ENCODE measurements at regions not wholly inside any gene's neighbourhood (a gene's known extent, or its start where the extent isn't known, plus 50 kb on each side); places are given as distances from the start of the nearest gene placed in this dataset.

DNA sequence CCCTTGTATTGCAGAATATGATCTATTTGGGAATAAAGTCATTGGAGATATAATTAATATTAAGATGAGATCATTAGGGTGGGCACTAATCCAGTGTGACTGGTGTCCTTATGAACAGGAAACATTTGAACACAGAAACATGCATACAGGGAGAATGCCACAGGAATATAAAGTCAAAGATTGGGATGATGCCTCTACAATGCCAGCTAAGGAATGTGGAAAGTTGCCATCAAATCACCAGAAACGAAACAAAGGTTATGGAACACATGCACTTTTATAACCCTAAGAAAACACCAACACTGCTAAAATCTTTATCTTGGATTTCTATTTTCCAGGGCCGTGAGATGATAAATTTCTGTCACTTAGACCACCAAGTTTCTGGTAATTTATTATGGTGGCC, 442.4 kb upstream of the BCHE start:
- Histone ChIP-seq H3K9ac (ENCODE audit: control insufficient read depth, extremely low read depth, insufficient read depth, low read length) (no peak overlapping the region), H3K36me3 (ENCODE audit: control insufficient read depth in 2 of 2, extremely low read depth in 1 of 2, insufficient read depth in 2 of 2, low read length in 2 of 2) (no peaks in the 10 kb centered on the region), H3K4me2 (ENCODE audit: control insufficient read depth, extremely low read depth, insufficient read depth, low read depth, low read length) (no peak overlapping the region), H4K20me1 (ENCODE audit: control insufficient read depth, extremely low read depth, insufficient read depth, low read length) (no peaks in the 10 kb centered on the region), H3K9me3 (ENCODE audit: control insufficient read depth, low read depth, low read length) (no peaks in the 10 kb centered on the region), H3K27ac (ENCODE audit: control insufficient read depth, insufficient read depth, low read length) (no peak overlapping the region), H3K79me2 (ENCODE audit: control insufficient read depth, insufficient read depth, low read length) (no peaks in the 10 kb centered on the region), H3K9me1 (ENCODE audit: control insufficient read depth, extremely low read depth, insufficient read depth, low read length) (no peaks in the 10 kb centered on the region), H3K4me3 (ENCODE audit: control insufficient read depth in 2 of 3, extremely low read depth in 1 of 3, insufficient read depth in 2 of 3, low read depth in 1 of 3, low read length in 3 of 3) (no peak overlapping the region), H3K27me3 (ENCODE audit: control insufficient read depth, extremely low read depth, insufficient read depth, low read length) (no peaks in the 10 kb centered on the region), H2AFZ (ENCODE audit: control insufficient read depth, low read length) (no peak overlapping the region), H3K4me1 (ENCODE audit: control insufficient read depth, extremely low read depth, insufficient read depth, low read length) (peaks cover 14% of the 10 kb centered on the region)
- dilution Hi-C loops (cut with MboI; ENCODE audit: extremely low pct_ligation_motif_present, low sequenced_read_pairs), result no loop called here
- TF ChIP-seq, protein P1, sequence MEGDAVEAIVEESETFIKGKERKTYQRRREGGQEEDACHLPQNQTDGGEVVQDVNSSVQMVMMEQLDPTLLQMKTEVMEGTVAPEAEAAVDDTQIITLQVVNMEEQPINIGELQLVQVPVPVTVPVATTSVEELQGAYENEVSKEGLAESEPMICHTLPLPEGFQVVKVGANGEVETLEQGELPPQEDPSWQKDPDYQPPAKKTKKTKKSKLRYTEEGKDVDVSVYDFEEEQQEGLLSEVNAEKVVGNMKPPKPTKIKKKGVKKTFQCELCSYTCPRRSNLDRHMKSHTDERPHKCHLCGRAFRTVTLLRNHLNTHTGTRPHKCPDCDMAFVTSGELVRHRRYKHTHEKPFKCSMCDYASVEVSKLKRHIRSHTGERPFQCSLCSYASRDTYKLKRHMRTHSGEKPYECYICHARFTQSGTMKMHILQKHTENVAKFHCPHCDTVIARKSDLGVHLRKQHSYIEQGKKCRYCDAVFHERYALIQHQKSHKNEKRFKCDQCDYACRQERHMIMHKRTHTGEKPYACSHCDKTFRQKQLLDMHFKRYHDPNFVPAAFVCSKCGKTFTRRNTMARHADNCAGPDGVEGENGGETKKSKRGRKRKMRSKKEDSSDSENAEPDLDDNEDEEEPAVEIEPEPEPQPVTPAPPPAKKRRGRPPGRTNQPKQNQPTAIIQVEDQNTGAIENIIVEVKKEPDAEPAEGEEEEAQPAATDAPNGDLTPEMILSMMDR (optimal IDR thresholded peaks at IDR 0.05 in 1 of 3, IDR thresholded peaks at IDR 0.05 in 1 of 3, conservative IDR thresholded peaks at IDR 0.05 in 1 of 3; ENCODE audit: extremely low read depth in 1 of 3, insufficient read depth in 2 of 3, low read length in 3 of 3), result no peak
- no peak for TF ChIP-seq EZH2 (IDR thresholded peaks at IDR 0.05; ENCODE audit: low read length)
- FAIRE-seq (peak; percentile 13), DNase-seq (ENCODE audit: low read depth, low spot score) (no peak)

DNA sequence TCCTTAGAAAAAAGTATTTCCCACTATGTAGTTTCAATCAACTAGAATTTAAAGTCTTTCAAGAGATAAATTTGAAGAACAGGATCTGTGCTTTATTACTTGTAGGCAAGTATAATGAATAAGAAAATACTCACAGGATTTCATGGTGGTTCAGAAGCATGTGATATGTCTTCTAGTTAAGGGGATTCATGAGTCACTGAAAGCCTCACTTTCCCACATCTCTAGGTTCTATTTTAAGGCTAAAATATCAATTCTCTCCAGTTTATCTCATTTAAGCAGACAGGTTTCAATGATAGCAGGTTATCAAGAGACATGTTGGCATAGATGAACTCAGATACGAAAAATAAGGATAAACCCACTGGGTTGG, 437.8 kb upstream of the BCHE start:
- no peak overlapping the region for H3K9ac ChIP-seq (ENCODE audit: control insufficient read depth, extremely low read depth, insufficient read depth, low read length)
- TF ChIP-seq, protein P1 (optimal IDR thresholded peaks at IDR 0.05 in 1 of 3, IDR thresholded peaks at IDR 0.05 in 1 of 3, conservative IDR thresholded peaks at IDR 0.05 in 1 of 3; ENCODE audit: extremely low read depth in 1 of 3, insufficient read depth in 2 of 3, low read length in 3 of 3), result no peak
- TF ChIP-seq EZH2 (IDR thresholded peaks at IDR 0.05; ENCODE audit: low read length), result no peak
- no peaks in the 10 kb centered on the region for H3K27me3 ChIP-seq (ENCODE audit: control insufficient read depth, extremely low read depth, insufficient read depth, low read length)
- H3K36me3 ChIP-seq (ENCODE audit: control insufficient read depth in 2 of 2, extremely low read depth in 1 of 2, insufficient read depth in 2 of 2, low read length in 2 of 2), result no peaks in the 10 kb centered on the region
- dilution Hi-C loops (cut with MboI; ENCODE audit: extremely low pct_ligation_motif_present, low sequenced_read_pairs), result no loop called here
- no peaks in the 10 kb centered on the region for H3K9me1 ChIP-seq (ENCODE audit: control insufficient read depth, extremely low read depth, insufficient read depth, low read length)
- no peaks in the 10 kb centered on the region for H4K20me1 ChIP-seq (ENCODE audit: control insufficient read depth, extremely low read depth, insufficient read depth, low read length)
- H3K4me3 ChIP-seq (ENCODE audit: control insufficient read depth in 2 of 3, extremely low read depth in 1 of 3, insufficient read depth in 2 of 3, low read depth in 1 of 3, low read length in 3 of 3), result no peak overlapping the region
- H3K4me2 ChIP-seq (ENCODE audit: control insufficient read depth, extremely low read depth, insufficient read depth, low read depth, low read length), result no peak overlapping the region
- H3K9me3 ChIP-seq (ENCODE audit: control insufficient read depth, low read depth, low read length), result no peaks in the 10 kb centered on the region
- no peak overlapping the region for H2AFZ ChIP-seq (ENCODE audit: control insufficient read depth, low read length)
- FAIRE-seq (no peak), DNase-seq (ENCODE audit: low read depth, low spot score) (no peak)
- H3K79me2 ChIP-seq (ENCODE audit: control insufficient read depth, insufficient read depth, low read length), result no peaks in the 10 kb centered on the region
- no peak overlapping the region for H3K27ac ChIP-seq (ENCODE audit: control insufficient read depth, insufficient read depth, low read length)
- H3K4me1 ChIP-seq (ENCODE audit: control insufficient read depth, extremely low read depth, insufficient read depth, low read length), result peaks cover 4% of the 10 kb centered on the region

Data from keratinocyte (primary cell).